COLO668 (cell line): ENCODE measurements at regions not wholly inside any gene's neighbourhood (a gene's known extent, or its start where the extent isn't known, plus 50 kb on each side); places are given as distances from the start of the nearest gene placed in this dataset.
A peak's percentile ranks its signal among the peaks of the same experiment; 100 is the strongest.

Source experiments
- DNase-seq: peaks from one replicate; lab custom pipeline; 2025; ENCODE audit not compliant: unreplicated experiment; lab: John Stamatoyannopoulos, UW

DNA sequence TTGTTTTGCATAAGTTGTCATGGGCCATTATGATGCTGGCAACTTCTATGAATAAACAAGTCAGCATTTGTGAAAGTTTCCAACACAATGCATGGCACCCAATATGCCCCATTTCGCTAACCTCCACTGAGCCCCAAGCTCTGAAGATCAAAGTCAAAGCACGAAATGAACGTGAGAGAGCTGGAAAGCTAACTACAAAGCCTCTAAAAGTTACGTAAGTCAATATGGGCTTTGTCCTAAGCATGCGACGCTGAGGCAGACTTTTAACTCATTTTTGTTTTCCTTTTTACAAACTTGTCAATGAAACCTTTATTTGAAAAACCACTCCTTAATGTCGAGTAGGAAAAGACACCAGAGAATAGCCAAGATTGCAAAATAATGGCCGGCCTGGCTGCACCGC is 131.6 kb upstream of the NUDT7 start:
- no peak for DNase-seq

DNA sequence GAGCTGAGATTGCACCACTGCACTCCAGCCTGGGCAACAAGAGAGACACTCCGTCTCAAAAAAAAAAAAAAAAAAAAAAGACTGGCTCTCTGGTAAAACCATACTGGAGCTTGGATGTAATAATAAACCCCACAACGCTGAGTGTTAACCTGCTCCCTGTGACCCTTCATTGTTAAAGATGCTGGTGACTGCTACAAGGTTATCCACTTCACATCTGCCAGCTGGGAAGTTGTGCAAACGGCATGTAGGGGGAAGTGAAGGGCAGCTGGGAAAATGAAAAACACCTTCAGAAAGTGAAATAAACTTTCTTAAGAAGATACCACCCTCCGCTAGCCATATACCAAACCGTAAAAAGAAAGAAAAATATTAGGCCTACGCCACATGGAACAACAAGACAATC is 131.0 kb upstream of the NUDT7 start:
- DNase-seq, result no peak

DNA sequence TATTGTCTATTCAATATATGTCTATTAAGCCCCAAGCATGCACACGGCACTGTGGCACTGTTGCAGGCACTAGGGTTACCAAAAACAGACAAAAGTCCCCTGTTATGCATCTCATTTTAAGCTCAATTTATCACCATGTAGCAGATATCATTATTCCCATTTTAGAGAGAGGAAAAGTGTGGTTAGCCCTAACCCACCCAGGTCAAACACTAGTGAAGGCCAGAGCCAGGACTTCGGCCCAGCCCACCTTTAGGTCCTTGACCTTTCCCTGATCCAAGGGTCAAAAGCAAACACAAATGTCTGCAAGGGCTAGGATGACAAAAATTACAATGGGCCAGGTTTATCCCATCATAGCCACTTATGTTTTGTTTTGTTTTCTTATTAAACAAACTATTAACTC is 130.3 kb upstream of the NUDT7 start:
- DNase-seq, result no peak

GRCh38 chr16:77594057-77594456 is 128.3 kb upstream of the NUDT7 start:
- DNase-seq, result no peak

GRCh38 chr16:77594799-77595596 is 127.3 kb upstream of the NUDT7 start:
- DNase-seq, result peak; percentile 18

GRCh38 chr16:77596261-77596660 is 126.1 kb upstream of the NUDT7 start:
- DNase-seq, result no peak

- peak; percentile 45 for DNase-seq
Observed at GRCh38 chr16:77599793-77600415, 122.4 kb upstream of the NUDT7 start.

DNA sequence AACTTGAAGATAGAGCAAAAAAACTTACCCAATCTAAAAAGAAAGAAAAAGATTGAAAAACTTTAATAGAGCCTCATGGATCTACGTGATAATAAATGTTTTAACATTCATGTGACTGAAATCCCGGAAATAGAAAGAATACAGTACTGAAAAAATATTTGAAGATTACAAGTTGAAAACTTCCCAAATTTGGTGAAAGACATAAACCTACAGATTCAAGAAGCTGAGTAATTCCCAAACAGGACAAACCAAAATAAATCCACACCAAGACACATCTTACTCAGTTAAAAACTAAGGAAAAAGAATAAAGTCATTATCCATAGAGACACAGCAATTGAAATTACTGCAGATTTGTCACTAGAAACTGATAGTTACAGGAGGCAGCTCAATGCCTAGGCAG is 121.8 kb upstream of the NUDT7 start:
- DNase-seq, result no peak

- no peak for DNase-seq
Observed at GRCh38 chr16:77603656-77604055, 118.7 kb upstream of the NUDT7 start.

DNA sequence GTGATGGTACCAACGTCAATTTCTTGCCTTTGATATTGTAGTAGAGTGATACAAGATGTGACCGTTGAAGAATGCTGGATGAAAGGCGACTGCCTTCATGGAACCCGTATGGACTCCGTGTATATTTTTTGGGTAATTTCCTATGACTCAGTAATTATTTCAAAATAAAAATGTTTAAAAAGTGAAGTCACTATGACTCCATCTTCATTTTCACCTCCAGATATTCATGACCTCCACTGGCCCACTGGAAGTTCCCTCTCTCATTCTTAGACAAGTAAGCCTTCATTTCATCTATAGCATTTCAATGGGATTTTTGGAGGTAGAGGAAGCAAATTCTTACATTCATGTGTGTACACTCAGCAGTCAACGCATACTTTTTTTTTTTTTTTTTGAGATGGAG is 111.8 kb upstream of the NUDT7 start:
- DNase-seq, result no peak

DNA sequence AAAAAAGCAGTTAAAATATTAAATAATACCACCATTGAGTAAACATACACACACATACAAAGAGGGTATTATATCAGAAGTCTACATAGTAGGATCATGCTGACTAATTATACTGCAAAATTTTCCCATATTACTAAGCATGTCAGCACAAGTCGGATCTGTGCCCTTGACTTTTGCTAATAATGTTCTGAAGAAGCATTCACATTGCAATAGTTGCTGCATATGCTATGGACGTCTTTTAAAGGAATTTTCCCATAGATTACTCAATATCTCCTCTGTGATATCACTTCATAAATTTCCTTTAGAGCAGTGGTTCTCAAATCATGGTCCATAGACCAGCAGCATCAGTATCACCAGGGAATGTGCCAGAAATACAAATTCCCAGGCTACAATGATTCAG is 110.9 kb upstream of the NUDT7 start:
- no peak for DNase-seq

DNA sequence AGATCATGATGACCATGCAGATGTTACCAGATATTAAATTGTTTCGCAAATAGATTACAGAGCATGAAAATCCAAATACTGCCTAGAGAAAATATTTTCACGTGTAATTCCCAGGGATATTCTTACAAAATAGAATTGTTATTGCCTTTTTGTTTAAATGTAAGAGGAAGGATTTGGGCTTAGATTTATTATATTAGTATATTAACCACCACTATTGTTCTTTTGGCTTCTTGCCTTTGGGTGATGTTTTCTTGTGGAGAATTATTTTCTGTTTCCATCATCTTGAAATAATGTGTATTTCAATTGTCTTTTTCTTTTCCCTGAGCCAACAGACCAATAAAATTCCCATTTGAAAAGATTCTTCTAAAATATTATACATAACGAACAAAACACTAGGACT is 109.7 kb upstream of the NUDT7 start:
- no peak for DNase-seq

- DNase-seq, result no peak
Observed at GRCh38 chr16:77613095-77613494, 109.2 kb upstream of the NUDT7 start.

DNA sequence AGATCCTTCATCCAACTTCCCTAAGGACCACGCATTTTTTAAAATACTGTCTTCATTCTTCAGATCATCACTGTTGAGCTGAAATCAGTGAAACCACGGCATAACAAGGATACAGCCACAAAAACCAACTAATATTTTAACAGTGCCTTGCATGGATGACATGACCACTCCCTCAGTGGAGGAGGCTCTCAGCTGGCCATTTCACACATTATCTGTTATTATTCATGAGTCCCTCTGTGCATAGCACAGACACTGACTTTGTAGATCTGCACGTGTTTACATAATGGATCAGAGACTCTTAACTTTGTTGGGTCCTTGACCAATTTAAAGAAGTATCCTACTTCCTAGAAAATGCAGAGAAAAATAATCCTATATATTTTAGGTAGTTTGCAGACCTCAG is 104.8 kb upstream of the NUDT7 start:
- DNase-seq, result no peak

DNA sequence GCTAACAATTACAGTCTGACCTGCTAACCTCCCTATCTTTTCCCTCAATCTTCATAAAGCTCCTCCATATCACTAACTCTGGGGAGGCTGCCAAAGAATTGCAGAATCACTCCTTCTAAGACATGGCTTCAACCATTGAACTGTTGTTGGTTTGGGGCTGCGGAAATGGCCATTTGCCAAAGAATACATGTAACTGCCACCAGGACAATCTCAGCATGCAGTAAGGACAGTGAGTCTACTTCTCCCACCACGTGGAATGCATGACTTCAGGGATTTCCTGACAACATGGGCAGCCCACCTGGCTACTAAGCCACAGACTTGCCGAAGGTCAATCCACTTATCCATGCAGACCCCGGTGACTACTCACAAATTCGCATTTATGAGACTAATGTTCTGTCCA is 104.3 kb upstream of the NUDT7 start:
- DNase-seq, result no peak

GRCh38 chr16:77618951-77619350 is 103.4 kb upstream of the NUDT7 start:
- no peak for DNase-seq

GRCh38 chr16:77624085-77624484 is 98.2 kb upstream of the NUDT7 start:
- DNase-seq, result no peak

DNA sequence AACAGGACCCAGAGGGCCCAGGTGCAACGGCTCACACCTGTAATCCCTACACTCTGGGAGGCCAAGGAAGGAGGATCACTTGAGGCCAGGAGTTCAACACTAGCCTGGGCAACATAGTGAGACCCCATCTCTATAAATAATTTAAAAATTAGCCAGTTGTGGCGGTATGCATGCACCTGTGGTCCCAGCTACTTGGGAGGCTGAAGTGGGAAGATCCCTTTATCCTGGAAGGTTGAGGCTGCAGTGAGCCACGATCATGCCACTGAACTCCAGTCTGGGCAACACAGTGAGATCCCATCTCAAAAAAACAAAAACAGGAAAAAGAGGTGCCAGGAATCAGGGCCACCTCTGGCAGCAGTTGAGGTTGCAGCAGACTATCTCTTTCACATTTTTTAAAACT is 85.7 kb upstream of the NUDT7 start:
- DNase-seq, result no peak

DNA sequence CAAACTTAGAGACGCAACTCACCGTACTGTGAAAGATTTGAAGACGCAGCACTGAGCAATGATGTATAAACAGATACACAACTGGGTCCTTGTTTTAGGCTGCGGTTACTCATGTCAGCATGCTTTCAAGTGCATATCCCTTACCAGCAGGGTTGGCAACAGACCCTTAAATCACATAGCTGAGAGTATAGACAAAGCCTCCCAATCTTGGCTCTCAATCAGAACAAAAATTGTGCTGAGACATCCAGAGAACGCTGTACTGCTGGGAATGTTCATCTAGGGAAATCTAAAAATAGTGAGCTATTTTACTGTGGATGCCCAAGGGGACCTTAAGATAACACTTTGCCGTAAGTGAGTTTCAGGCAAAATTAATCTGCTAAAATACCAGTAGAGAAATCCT is 84.4 kb upstream of the NUDT7 start:
- no peak for DNase-seq

DNA sequence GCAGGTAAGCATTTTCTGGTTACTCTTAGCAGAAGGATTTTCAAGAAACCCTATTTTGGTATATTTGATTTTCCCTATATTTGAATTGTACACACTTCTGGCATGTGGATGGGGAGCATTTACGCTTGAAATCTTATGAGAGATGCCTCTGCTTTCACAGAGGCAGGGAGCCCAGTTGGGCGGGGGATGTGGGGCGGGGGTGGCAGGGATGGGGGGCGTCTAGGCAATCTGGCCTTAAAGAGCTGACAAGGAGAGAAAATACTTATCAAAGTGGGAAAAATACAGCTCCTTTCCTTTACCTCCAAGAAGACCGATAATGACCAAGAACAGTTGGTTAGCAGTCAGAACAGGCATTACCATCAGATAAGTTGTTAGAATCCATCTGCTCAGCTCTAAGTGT is 79.1 kb upstream of the NUDT7 start:
- no peak for DNase-seq

- no peak for DNase-seq
Observed at GRCh38 chr16:77645764-77646163, 76.5 kb upstream of the NUDT7 start.

DNA sequence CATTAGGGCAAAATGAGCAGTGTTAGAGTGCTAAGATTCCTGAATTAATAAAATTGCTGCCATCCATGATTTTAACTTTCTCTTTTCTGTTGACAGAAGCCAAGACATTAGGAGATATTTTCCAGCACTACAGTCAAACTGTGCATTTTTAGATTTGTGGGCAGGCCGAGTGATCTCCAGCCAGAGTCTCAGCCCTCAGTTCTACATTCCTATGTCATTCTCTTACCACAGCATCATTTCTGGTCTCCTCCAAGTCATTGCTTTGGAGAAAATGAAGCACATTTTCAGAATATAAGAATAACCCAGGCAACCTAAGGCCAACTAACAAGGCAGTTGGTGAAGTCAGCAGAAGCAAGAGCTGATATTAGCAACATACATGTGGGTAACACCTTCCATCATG is 74.6 kb upstream of the NUDT7 start:
- no peak for DNase-seq

- no peak for DNase-seq
Observed at GRCh38 chr16:77650761-77651160, 71.6 kb upstream of the NUDT7 start.
